ENCODE measurements at regions not wholly inside any gene's neighbourhood (a gene's known extent, or its start where the extent isn't known, plus 50 kb on each side); places are given as distances from the start of the nearest gene placed in this dataset.

- no peak for TF ChIP-seq CTCF (IDR thresholded peaks at IDR 0.05; ENCODE audit: unreplicated experiment in 3 of 3)
- Mint-ChIP-seq H3K27ac (no peak overlapping the region), H3K27me3 (ENCODE audit: low read depth) (no peaks in the 10 kb centered on the region), H3K4me3 (no peak overlapping the region), H3K4me1 (peaks cover 6% of the 10 kb centered on the region), H3K36me3 (ENCODE audit: low read depth) (no peaks in the 10 kb centered on the region), H3K9me3 (peaks cover 5% of the 10 kb centered on the region)
Measured at GRCh38 chrX:23548164-23548563, 119.1 kb upstream of the PRDX4 start.

GRCh38 chrX:23552303-23552702, 115.0 kb upstream of the PRDX4 start:
- TF ChIP-seq CTCF (IDR thresholded peaks at IDR 0.05; ENCODE audit: unreplicated experiment in 3 of 3), result no peak
- Mint-ChIP-seq H3K4me1 (peaks cover 10% of the 10 kb centered on the region), H3K36me3 (ENCODE audit: low read depth) (no peaks in the 10 kb centered on the region), H3K4me3 (no peak overlapping the region), H3K9me3 (peaks cover 6% of the 10 kb centered on the region), H3K27me3 (ENCODE audit: low read depth) (no peaks in the 10 kb centered on the region), H3K27ac (peak overlapping the region in 1 of 3 experiments; percentile 13)

- H3K27me3 Mint-ChIP-seq (ENCODE audit: low read depth), result no peaks in the 10 kb centered on the region
- H3K4me3 Mint-ChIP-seq, result no peak overlapping the region
- TF ChIP-seq CTCF (IDR thresholded peaks at IDR 0.05; ENCODE audit: unreplicated experiment in 3 of 3), result peak; percentile 66 to 78 (median 74)
- H3K27ac Mint-ChIP-seq, result no peak overlapping the region
- no peaks in the 10 kb centered on the region for H3K36me3 Mint-ChIP-seq (ENCODE audit: low read depth)
- peaks cover 12% of the 10 kb centered on the region for H3K9me3 Mint-ChIP-seq
- H3K4me1 Mint-ChIP-seq, result peaks cover 10% of the 10 kb centered on the region
Measured at GRCh38 chrX:23554304-23554703, 113.0 kb upstream of the PRDX4 start.

GRCh38 chrX:23557070-23557469, 110.2 kb upstream of the PRDX4 start:
- H3K4me3 Mint-ChIP-seq, result no peak overlapping the region
- no peak overlapping the region for H3K27ac Mint-ChIP-seq
- H3K36me3 Mint-ChIP-seq (ENCODE audit: low read depth), result no peaks in the 10 kb centered on the region
- H3K27me3 Mint-ChIP-seq (ENCODE audit: low read depth), result no peaks in the 10 kb centered on the region
- peaks cover 10% of the 10 kb centered on the region for H3K4me1 Mint-ChIP-seq
- no peak for TF ChIP-seq CTCF (IDR thresholded peaks at IDR 0.05; ENCODE audit: unreplicated experiment in 3 of 3)
- H3K9me3 Mint-ChIP-seq, result peaks cover 25% of the 10 kb centered on the region

GRCh38 chrX:23559975-23560374, 107.3 kb upstream of the PRDX4 start:
- H3K27me3 Mint-ChIP-seq (ENCODE audit: low read depth), result no peaks in the 10 kb centered on the region
- peaks cover 29% of the 10 kb centered on the region for H3K9me3 Mint-ChIP-seq
- H3K27ac Mint-ChIP-seq, result no peak overlapping the region
- no peaks in the 10 kb centered on the region for H3K36me3 Mint-ChIP-seq (ENCODE audit: low read depth)
- H3K4me1 Mint-ChIP-seq, result no peaks in the 10 kb centered on the region
- no peak for TF ChIP-seq CTCF (IDR thresholded peaks at IDR 0.05; ENCODE audit: unreplicated experiment in 3 of 3)
- no peak overlapping the region for H3K4me3 Mint-ChIP-seq

GRCh38 chrX:23570674-23571343, 96.5 kb upstream of the PRDX4 start:
- no peaks in the 10 kb centered on the region for H3K4me1 Mint-ChIP-seq
- no peak overlapping the region for H3K4me3 Mint-ChIP-seq
- no peaks in the 10 kb centered on the region for H3K36me3 Mint-ChIP-seq (ENCODE audit: low read depth)
- TF ChIP-seq CTCF (IDR thresholded peaks at IDR 0.05; ENCODE audit: unreplicated experiment in 3 of 3), result no peak
- peaks cover 9% of the 10 kb centered on the region for H3K9me3 Mint-ChIP-seq
- no peaks in the 10 kb centered on the region for H3K27me3 Mint-ChIP-seq (ENCODE audit: low read depth)
- no peak overlapping the region for H3K27ac Mint-ChIP-seq
